OCI-LY3 (cell line): ENCODE measurements at regions not wholly inside any gene's neighbourhood (a gene's known extent, or its start where the extent isn't known, plus 50 kb on each side); places are given as distances from the start of the nearest gene placed in this dataset.

Experiments used
- H2AFZ ChIP-seq: fragments of 200-600, 300-600 bp; shearing (Covaris generic); 2 replicates; pipeline ENCODE4 v1.6.0; 2014; ENCODE audit warnings: antibody characterized with exemption, low read depth, low read length
- H3K27ac ChIP-seq: fragments of 200-600, 300-600 bp; sonication (generic); 2 replicates; pipeline ENCODE4 v1.5.1; 2014; ENCODE audit warnings: mild to moderate bottlenecking, low read length, moderate library complexity, mixed read lengths
- H3K27me3 ChIP-seq: fragments of 200-600, 300-600 bp; sonication (generic); 2 replicates; pipeline ENCODE4 v1.6.1; 2014; ENCODE audit warnings: low read depth, low read length, mixed read lengths
- H3K36me3 ChIP-seq: fragments of 200-600, 300-600 bp; sonication (generic); replicated peaks from 2 replicates; pipeline ENCODE3; 2014; ENCODE audit warnings: low read depth, low read length, mixed read lengths
- H3K4me1 ChIP-seq: fragments of 300-600, 200-600 bp; sonication (generic); 2 replicates; pipeline ENCODE4 v1.6.1; 2014; ENCODE audit warnings: low read length, mixed read lengths
- H3K4me2 ChIP-seq: fragments of 200-600, 300-600 bp; sonication (generic); 2 replicates; pipeline ENCODE4 v1.6.1; 2014; ENCODE audit warnings: low read length, mixed read lengths
- H3K4me3 ChIP-seq: fragments of 300-600, 200-600 bp; sonication (generic); 2 replicates; pipeline ENCODE4 v1.5.1; 2014; ENCODE audit warnings: antibody characterized with exemption, mild to moderate bottlenecking, low read length, moderate library complexity
- H3K79me2 ChIP-seq: fragments of 300-600, 200-600 bp; shearing (Covaris generic); 2 replicates; pipeline ENCODE4 v1.6.1; 2014; ENCODE audit warnings: mild to moderate bottlenecking, low read length, mixed read lengths
- H3K9ac ChIP-seq: fragments of 300-600, 200-600 bp; shearing (Covaris generic); 2 replicates; pipeline ENCODE4 v1.6.0; 2014; ENCODE audit warnings: mild to moderate bottlenecking, low read length, moderate library complexity
- H3K9me3 ChIP-seq: fragments of 200-600, 300-600 bp; shearing (Covaris generic); 2 replicates; pipeline ENCODE4 v1.6.1; 2014; ENCODE audit warnings: low read length, mixed read lengths; ENCODE audit not compliant: insufficient read depth
- H4K20me1 ChIP-seq: fragments of 200-600, 300-600 bp; sonication (generic); 2 replicates; pipeline ENCODE4 v1.6.1; 2016; ENCODE audit warnings: low read length, mixed read lengths; ENCODE audit not compliant: insufficient read depth
- CTCF ChIP-seq: fragments of 200-600, 300-600 bp; sonication (generic); IDR thresholded peaks from 2 replicates; pipeline ENCODE4 v1.5.1; 2014; ENCODE audit warnings: antibody characterized with exemption, low read length, low read depth
- EZH2phosphoT487 ChIP-seq: fragments of 200-600 bp; shearing (Covaris generic); IDR thresholded peaks from 2 replicates; pipeline ENCODE4 v1.6.1; 2018; ENCODE audit warnings: antibody characterized with exemption, mixed run types, low read depth

- Histone ChIP-seq H4K20me1 (no peaks in the 10 kb centered on the region), H3K4me3 (no peak overlapping the region), H3K4me2 (no peak overlapping the region), H3K36me3 (no peaks in the 10 kb centered on the region), H3K9me3 (no peaks in the 10 kb centered on the region), H3K79me2 (no peaks in the 10 kb centered on the region), H3K27ac (no peak overlapping the region), H2AFZ (no peak overlapping the region), H3K9ac (no peak overlapping the region), H3K4me1 (no peaks in the 10 kb centered on the region), H3K27me3 (no peaks in the 10 kb centered on the region)
- TF ChIP-seq CTCF (no peak), EZH2phosphoT487 (no peak)
Measured at GRCh38 chr10:61188101-61188500, 244.1 kb upstream of the RHOBTB1 start.

GRCh38 chr10:61187601-61188000, 243.6 kb upstream of the RHOBTB1 start:
- Histone ChIP-seq H2AFZ (no peak overlapping the region), H3K79me2 (no peaks in the 10 kb centered on the region), H3K27me3 (no peaks in the 10 kb centered on the region), H3K36me3 (no peaks in the 10 kb centered on the region), H3K4me1 (no peaks in the 10 kb centered on the region), H3K9ac (no peak overlapping the region), H3K27ac (no peak overlapping the region), H3K9me3 (no peaks in the 10 kb centered on the region), H3K4me3 (no peak overlapping the region), H3K4me2 (no peak overlapping the region), H4K20me1 (no peaks in the 10 kb centered on the region)
- TF ChIP-seq EZH2phosphoT487 (no peak), CTCF (no peak)

GRCh38 chr10:61186408-61186807, 242.4 kb upstream of the RHOBTB1 start:
- no peaks in the 10 kb centered on the region for H3K4me1 ChIP-seq
- no peaks in the 10 kb centered on the region for H3K9me3 ChIP-seq
- TF ChIP-seq CTCF (no peak), EZH2phosphoT487 (no peak)
- H3K4me3 ChIP-seq, result no peak overlapping the region
- H3K36me3 ChIP-seq, result no peaks in the 10 kb centered on the region
- H2AFZ ChIP-seq, result no peak overlapping the region
- no peaks in the 10 kb centered on the region for H3K27me3 ChIP-seq
- no peaks in the 10 kb centered on the region for H3K79me2 ChIP-seq
- H4K20me1 ChIP-seq, result no peaks in the 10 kb centered on the region
- H3K27ac ChIP-seq, result no peak overlapping the region
- H3K9ac ChIP-seq, result no peak overlapping the region
- H3K4me2 ChIP-seq, result no peak overlapping the region

DNA sequence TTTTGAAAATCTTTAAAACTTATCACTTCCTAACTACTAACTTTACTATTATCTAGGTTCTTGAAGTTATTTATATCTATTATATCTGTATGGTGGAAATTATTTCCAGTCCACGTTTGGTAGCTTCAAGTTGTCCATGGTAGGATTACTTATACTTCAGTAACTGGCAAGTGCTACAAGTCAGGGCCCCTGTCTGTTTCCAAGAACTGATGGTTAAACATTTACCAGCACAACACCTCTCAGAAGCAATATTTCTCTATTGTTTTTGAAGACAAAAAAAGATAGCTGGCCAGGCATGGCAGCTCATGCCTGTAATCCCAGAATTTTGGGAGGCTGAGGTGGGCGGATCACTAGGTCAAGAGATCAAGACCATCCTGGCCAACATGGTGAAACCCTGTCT, 240.4 kb upstream of the RHOBTB1 start:
- H3K9ac ChIP-seq, result no peak overlapping the region
- no peaks in the 10 kb centered on the region for H3K9me3 ChIP-seq
- no peaks in the 10 kb centered on the region for H4K20me1 ChIP-seq
- no peak for TF ChIP-seq CTCF
- TF ChIP-seq EZH2phosphoT487, result no peak
- no peak overlapping the region for H3K4me3 ChIP-seq
- no peaks in the 10 kb centered on the region for H3K79me2 ChIP-seq
- H3K27ac ChIP-seq, result no peak overlapping the region
- no peaks in the 10 kb centered on the region for H3K27me3 ChIP-seq
- no peaks in the 10 kb centered on the region for H3K36me3 ChIP-seq
- H2AFZ ChIP-seq, result no peak overlapping the region
- no peak overlapping the region for H3K4me2 ChIP-seq
- H3K4me1 ChIP-seq, result no peaks in the 10 kb centered on the region
